CD4-positive, alpha-beta T cell treated with Interleukin-15 for 4 hours (primary cell): ENCODE measurements at regions not wholly inside any gene's neighbourhood (a gene's known extent, or its start where the extent isn't known, plus 50 kb on each side); places are given as distances from the start of the nearest gene placed in this dataset.
A peak's percentile ranks its signal among the peaks of the same experiment; 100 is the strongest.

ENCODE experiments used
- DNase-seq: peaks from one replicate; pipeline ENCODE4 v3.0.0-alpha.2; 2020; ENCODE audit warnings: low spot score

- DNase-seq, result no peak
These were observed 508.2 kb upstream of the SUCLG2 start for GRCh38 chr3:68162644-68163043.

GRCh38 chr3:68151359-68151758 is 496.9 kb upstream of the SUCLG2 start:
- DNase-seq, result no peak

DNA sequence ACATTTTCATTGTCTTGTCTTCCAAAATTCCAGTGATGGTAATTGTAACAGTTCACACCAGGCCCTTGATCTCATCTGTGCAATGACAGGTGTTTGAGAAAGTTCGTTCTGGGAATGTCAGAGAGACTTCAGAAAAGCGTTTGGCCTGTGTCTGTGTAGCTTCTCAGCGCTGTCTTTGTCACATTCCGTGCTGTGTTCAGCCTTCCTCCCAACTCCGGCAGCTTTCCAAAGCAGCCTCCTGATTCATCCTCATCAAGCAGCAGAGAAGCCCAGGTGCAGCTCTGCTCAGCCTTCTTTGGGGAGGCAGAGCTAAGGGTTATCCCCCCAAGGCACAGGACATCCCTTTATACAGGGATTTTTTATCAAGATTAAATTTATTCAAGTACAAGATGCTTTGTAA is 494.0 kb upstream of the SUCLG2 start:
- no peak for DNase-seq

DNA sequence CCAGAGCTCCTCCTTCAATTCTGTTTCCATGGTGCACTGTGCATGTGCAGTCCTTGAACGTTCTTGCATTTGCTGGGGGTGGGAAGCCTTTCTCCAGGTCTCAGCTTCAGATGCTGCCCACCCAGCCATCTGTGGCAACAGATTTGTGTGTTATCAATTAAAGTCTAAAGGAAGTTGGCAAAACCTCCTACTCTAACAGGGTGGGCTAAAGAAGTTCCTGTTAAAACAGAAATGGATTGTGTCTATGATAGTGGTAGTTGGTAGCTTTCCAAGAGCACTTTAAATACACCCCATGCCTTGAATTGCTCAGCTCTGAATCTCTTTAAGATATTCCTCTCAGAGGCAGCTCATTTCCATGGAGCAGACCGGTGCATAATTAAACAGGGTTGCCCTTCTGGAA is 488.0 kb upstream of the SUCLG2 start:
- no peak for DNase-seq

DNA sequence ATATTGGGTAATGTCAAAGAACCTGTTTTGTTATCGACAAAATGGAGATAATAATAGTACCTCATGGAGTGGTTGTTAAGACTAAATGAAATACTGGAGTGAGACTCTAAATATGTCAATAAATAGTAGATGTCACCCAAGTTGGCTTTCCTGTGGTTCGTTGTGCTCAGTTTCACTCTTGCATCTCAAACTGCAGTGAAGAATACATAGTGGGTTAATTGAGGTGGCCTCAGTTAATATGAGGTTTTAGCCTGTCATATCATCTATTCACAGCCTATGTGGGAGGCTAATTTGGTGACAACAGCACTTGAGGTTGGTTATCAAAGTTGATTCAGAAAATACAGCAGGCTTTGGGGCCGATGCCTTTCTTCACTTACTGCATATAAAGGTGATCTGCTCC is 485.5 kb upstream of the SUCLG2 start:
- no peak for DNase-seq

GRCh38 chr3:68136411-68136810 is 482.0 kb upstream of the SUCLG2 start:
- no peak for DNase-seq

DNA sequence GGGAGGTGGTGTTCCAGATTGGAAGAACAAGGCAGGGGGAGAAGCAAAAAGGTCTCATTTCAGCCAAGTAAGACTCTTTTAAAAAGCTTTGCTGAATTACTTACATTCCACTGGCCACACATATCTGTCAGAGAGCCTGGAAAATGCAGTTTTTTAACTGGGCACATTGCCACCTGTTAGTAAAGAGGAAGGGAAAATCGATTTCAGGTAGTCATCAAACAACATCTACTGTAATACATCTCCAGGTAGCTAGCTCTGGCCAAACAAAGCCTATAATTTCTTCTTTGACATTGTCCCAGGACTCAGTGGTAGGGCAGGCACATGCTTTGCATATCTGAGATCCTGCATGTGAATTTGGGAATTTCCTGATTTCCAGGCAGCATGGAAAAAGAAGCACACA is 480.7 kb upstream of the SUCLG2 start:
- DNase-seq, result no peak

GRCh38 chr3:68129065-68129464 is 474.7 kb upstream of the SUCLG2 start:
- no peak for DNase-seq

DNA sequence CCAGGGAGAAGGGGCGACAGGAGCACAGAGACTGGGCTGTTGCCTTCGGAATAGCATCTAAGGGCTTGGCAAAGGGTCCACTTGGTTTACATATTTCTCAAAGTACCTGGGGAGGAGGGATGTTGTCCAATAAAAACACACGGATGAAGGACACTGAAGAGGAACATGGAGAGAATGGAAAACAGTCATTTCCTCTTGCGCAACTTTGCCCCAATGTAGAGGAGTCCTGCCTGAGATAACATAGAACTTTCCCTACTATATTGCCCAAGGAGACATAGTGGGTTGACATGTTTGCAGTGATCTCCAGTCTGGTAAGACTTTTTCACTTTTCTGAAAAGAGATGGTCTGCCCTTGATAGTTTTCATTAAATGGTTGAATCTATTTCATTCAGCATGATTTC is 468.8 kb upstream of the SUCLG2 start:
- no peak for DNase-seq

- DNase-seq, result no peak
These were observed 466.9 kb upstream of the SUCLG2 start for GRCh38 chr3:68121287-68121686.

DNA sequence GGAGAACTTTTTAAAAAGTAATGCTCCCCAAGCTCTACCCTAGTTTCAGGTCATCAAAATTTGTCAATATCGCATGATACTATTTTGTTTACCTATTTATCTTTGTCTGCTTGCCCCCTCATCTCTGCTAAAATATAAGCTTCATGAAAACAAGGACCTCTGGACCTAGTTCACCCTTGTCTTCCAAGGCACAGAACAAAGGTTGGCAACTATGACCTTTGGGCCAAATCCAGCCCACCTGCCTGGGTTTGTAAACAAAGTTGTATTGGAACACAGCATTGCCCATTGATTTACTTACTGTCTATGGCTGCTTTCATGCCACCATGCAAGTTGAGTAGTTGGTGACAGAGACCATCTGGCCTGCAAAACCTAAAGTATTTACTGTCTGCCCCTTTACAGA is 462.2 kb upstream of the SUCLG2 start:
- DNase-seq, result no peak

- no peak for DNase-seq
These were observed 449.4 kb upstream of the SUCLG2 start for GRCh38 chr3:68103811-68104210.

DNA sequence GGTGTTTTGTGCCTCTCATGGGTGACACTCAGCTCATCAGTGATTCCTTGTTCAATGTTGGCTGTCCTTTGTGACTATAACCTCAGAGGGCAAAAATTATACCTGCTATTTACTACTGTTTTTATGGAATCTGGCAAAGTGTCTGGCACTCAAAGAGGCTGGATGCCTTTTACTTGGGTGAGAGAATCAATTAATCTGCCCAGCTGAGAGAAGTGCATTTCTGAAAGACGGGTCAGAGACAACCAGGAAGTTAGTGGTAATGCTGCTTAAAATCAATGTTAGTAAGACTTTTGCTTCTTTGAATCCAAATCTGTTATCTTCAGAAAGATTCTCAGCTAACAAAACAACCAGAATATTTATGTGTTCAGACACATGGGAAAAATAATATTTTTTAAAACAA is 436.2 kb upstream of the SUCLG2 start:
- DNase-seq, result no peak

DNA sequence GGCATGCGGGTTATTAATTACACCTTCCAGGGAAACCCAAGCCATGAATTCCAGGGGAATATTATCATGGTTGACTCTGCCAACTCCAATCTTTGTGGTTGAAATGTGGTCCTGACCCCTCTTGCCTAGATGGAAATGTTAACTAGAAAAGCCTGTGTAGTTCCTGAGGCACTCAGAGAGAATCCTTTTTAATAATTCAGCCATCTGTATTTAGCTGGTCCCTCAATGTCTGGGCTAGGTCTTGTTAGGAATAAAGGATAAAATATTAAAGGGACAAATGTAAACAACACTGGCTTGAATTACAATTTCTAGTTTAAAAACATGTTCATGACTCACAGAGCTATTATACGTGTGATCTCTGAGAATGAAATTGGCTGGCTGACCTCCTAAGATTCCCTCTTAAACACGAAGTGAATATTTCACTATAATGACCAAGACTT is 435.2 kb upstream of the SUCLG2 start:
- DNase-seq, result no peak

- no peak for DNase-seq
These were observed 434.2 kb upstream of the SUCLG2 start for GRCh38 chr3:68088636-68089035.

DNA sequence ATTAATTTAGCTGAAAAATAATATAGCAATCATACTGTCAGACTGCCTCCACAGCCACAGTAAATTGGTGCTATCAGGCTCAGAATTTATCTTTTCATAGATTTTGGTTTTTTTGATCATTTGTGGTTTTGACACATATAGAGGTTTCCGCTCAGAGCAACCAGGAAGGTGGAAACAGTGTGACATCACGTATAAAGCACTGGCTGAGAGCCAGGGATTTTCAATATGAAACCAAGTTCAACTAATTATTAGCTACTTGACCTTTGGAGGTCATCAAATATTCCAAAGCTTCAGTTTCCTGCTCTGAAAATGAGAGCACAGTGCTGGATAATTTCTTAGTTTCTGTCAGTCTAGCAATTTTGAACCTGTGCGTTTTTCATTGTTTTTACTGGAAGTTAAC is 433.8 kb upstream of the SUCLG2 start:
- peak; percentile 65 for DNase-seq

DNA sequence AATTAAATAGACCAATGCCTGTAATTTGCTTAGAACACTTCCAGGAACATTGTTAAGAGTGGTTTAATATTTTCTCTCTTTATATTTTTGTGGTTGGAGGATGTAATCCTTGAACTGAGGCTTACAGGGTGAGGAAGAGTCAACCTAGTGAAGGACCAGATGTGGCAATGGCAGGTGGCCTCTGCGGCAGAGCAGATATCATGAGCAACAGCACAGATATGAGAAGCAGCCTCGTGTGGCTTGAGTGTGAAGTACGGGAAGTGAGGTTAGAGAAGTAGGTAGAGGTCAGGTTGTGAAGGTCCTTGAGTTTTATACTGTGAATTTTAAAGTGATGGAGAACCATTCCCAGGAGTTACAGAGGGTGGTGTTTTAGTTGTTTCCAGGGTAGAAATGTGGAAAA is 417.6 kb upstream of the SUCLG2 start:
- no peak for DNase-seq

- DNase-seq, result no peak
These were observed 415.8 kb upstream of the SUCLG2 start for GRCh38 chr3:68070186-68070585.

- DNase-seq, result no peak
These were observed 412.9 kb upstream of the SUCLG2 start for GRCh38 chr3:68067314-68067713.

- DNase-seq, result no peak
These were observed 408.5 kb upstream of the SUCLG2 start for GRCh38 chr3:68062926-68063325.

DNA sequence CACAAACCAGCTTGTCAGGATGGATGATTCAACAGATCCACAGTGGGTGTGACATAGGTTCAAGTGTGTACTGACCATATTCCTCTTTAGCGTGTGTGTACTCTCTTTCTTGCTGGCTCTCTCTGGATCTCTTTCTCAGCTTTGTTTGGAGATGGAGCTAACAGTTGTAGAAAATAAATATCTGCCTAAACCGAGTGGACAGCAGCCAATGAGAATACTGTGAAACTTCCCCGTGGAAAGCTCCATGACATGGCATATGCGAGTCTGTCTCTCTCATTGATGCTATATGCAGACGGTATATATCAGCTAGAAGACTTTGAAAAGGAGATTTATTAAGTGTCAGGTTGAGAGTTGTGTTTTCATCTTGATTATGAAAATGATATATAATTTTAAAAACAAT is 406.5 kb upstream of the SUCLG2 start:
- DNase-seq, result no peak

GRCh38 chr3:68060191-68060590 is 405.8 kb upstream of the SUCLG2 start:
- DNase-seq, result no peak

GRCh38 chr3:68059628-68060152 is 405.3 kb upstream of the SUCLG2 start:
- DNase-seq, result no peak

DNA sequence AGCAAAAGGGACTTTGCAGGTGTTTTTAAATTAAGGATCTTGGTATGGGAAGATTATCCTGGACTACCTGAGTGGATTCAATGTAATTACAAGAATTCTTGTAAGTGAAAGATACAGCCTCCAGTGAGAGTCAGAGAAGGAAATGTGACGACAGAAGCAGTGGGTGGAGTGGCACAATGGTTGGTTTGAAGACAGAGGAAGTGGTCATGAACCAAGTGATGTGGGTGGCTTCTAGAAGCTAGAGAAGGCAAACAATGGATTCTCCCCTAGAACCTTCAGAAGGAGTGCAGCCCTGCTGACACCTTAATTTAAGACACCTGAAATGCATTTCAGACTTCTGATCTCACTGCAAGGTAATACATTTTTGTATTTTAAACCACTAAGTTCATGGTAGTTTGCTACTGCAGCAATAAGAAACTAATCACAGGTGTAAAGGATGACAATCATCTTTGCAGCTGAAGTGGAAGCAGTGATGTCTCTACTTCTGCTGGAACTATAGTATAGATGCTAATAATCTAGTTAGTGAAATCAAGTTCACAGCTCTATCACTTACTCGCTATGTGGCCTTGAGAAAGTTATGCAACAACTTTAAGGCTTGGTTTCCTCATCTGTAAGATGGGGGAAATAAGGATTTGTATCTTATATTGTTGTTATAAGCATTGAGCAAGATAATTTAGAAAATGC is 403.4 kb upstream of the SUCLG2 start:
- DNase-seq, result peak; percentile 61
